ENCODE measurements at regions not wholly inside any gene's neighbourhood (a gene's known extent, or its start where the extent isn't known, plus 50 kb on each side); places are given as distances from the start of the nearest gene placed in this dataset.

- no peak overlapping the region for H3K4me3 ChIP-seq
Observed at GRCh38 chr1:95408507-95409136, 174.6 kb downstream of the RWDD3 start.

GRCh38 chr1:95409276-95409675 lies 175.3 kb downstream of the RWDD3 start:
- Histone ChIP-seq H3K4me1 (replicated peaks in 1 of 2) (peaks cover 23 to 31% of the 10 kb centered on the region in 2 donors), H3K27ac (peak overlapping the region in 1 of 2 donors; percentile 85), H3K4me3 (no peak overlapping the region)
- WGBS, 10 experiments = 0 to 88% (median 15%) methylated on average over 1 of the region's 1 CpG; no CpG with 5 or more reads in 2 of the 10 experiments
- ATAC-seq (replicated peaks in 6 of 8) = no peak
- in situ Hi-C loops (cut with MboI; ENCODE audit: low pct_unique_long_range_greater_than_20kb in 2 of 9, low sequenced_read_pairs in 9 of 9, unreplicated experiment in 9 of 9) = no loop called here

More at GRCh38 chr1:95408507-95409136, 174.6 kb downstream of the RWDD3 start:
- peak in 4 of 8 experiments; percentile 6 to 59 (median 45) for ATAC-seq (replicated peaks in 6 of 8)
- Histone ChIP-seq H3K27ac (peak overlapping the region in 1 of 2 donors; percentile 85), H3K4me1 (replicated peaks in 1 of 2) (peaks cover 23 to 31% of the 10 kb centered on the region in 2 donors)
- WGBS, 10 experiments = 0 to 64% (median 27%) methylated on average over 2 to 4 of the region's 4 CpGs
- in situ Hi-C loops (cut with MboI; ENCODE audit: low pct_unique_long_range_greater_than_20kb in 2 of 9, low sequenced_read_pairs in 9 of 9, unreplicated experiment in 9 of 9) = no loop called here

DNA sequence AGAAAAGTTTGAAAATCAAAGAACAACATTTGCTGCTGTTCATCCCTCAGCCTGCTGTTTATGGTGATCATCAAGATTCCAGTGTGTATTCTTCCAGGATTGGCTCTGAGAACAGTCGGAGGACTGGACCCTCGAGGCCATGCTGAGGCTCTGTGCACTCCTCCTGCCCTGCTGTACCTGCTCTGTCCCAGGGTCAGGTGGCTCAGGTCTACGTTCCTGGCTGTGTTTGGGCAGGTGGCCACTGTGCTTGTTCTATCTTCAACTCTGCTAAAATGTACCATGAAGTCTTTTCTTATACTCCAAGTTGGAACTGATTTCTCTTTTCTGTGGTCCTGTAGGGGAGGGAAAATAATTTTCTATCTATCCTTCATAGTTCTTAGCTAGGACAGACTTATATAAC lies 175.9 kb downstream of the RWDD3 start:
- in situ Hi-C loops (cut with MboI; ENCODE audit: low pct_unique_long_range_greater_than_20kb in 2 of 9, low sequenced_read_pairs in 9 of 9, unreplicated experiment in 9 of 9) = no loop called here
- Histone ChIP-seq H3K4me1 (replicated peaks in 1 of 2) (peaks cover 23 to 31% of the 10 kb centered on the region in 2 donors), H3K4me3 (no peak overlapping the region), H3K27ac (no peak overlapping the region)
- 25 to 100% (median 92%) methylated on average over 2 to 3 of the region's 3 CpGs; no CpG with 5 or more reads in 3 of the 10 experiments for WGBS, 10 experiments
- no peak for ATAC-seq (replicated peaks in 6 of 8)

DNA sequence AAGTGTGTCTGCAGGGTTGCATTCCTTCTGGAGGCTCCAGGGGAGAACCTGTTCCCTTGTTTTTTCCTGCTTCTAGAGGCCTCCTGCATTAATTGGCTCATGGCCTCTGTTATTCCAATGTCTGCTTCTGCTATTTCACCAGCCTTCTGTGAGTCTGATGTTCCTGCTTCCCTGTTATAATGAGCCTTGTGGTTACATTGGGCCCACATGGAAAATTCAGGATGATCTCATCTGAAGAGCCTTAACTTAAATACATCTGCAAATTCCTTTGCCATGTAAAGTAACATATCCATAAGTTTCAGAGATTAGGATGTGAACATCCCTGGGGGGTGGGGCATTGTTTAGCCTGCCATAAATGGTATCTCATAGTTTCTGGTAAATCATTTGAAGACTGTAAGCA lies 181.1 kb downstream of the RWDD3 start:
- ATAC-seq (replicated peaks in 6 of 8) = peak in 2 of 8 experiments; percentile 73 to 79
- in situ Hi-C loops (cut with MboI; ENCODE audit: low pct_unique_long_range_greater_than_20kb in 2 of 9, low sequenced_read_pairs in 9 of 9, unreplicated experiment in 9 of 9) = no loop called here

DNA sequence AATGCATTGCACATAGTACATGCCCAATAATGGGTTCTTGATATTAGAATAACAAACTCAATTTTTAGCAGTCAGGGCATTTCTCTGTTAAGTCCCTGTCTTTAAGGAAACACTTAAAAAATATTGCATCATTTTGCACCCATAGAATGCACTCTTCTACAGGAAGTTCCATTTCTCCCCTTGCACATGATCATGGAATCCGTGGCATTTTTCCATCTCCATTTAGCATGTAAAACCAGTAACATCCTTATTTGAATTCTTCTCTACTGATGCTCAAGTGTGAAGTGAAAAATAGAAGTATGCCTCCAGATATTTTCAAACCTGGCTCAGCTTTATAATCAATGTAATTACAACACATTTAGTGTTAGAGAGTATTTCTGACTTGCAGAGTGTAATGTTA lies 192.8 kb downstream of the RWDD3 start:
- ATAC-seq (replicated peaks in 6 of 8) = no peak
- Histone ChIP-seq H3K27ac (no peak overlapping the region), H3K4me3 (no peak overlapping the region), H3K4me1 (replicated peaks in 1 of 2) (peaks cover 0 to 6% of the 10 kb centered on the region in 2 donors)
- in situ Hi-C loops (cut with MboI; ENCODE audit: low pct_unique_long_range_greater_than_20kb in 2 of 9, low sequenced_read_pairs in 9 of 9, unreplicated experiment in 9 of 9) = no loop called here
- WGBS, 10 experiments = 0 to 88% (median 50%) methylated on average over 1 of the region's 1 CpG; no CpG with 5 or more reads in 1 of the 10 experiments

More for the DNA sequence above, 181.1 kb downstream of the RWDD3 start:
- Histone ChIP-seq H3K27ac (no peak overlapping the region), H3K4me3 (no peak overlapping the region), H3K4me1 (replicated peaks in 1 of 2) (no peaks in the 10 kb centered on the region)

DNA sequence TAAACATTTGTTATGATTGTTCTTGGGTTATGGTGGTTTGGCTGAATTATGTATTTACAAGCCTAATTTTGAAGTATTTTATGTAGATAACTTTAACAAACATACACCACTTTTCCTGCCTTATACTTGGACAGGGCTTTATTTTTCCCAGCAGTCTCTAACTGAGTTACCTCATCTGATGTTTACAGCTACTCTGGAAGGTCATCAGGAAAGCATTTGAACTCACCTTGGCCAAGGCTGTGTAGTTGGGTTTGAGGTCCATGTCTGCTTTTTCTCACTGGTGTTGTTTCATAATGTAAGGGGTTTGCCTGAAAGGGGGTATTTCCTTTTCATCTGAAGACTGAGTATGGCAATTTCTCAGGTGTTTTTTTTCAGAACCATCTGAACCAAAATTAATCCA lies 193.5 kb downstream of the RWDD3 start:
- ATAC-seq (replicated peaks in 6 of 8) = no peak
- Histone ChIP-seq H3K4me1 (replicated peaks in 1 of 2) (peaks cover 0 to 6% of the 10 kb centered on the region in 2 donors), H3K27ac (no peak overlapping the region), H3K4me3 (no peak overlapping the region)
- in situ Hi-C loops (cut with MboI; ENCODE audit: low pct_unique_long_range_greater_than_20kb in 2 of 9, low sequenced_read_pairs in 9 of 9, unreplicated experiment in 9 of 9) = no loop called here

DNA sequence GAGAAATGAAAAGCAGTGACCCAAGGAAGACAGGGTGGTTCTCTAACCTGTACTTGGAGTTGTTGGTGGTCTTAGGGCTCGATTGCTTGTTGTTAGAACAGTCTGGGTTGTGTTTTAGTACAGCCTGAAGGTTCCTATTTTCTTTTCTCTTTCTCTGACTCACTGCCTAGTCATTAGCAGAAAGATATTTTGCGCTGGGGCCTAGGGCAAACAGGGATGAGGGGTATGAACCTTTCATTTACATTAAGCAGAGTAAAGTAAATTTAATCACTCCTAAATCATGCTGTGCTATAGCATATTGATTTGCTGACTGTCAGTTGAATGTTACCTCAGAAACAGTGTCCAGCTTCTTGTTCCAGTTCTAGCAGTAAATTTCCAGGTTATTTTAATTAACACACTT lies 197.2 kb downstream of the RWDD3 start:
- no peak overlapping the region for H3K27ac ChIP-seq
- in situ Hi-C loops (cut with MboI; ENCODE audit: low pct_unique_long_range_greater_than_20kb in 2 of 9, low sequenced_read_pairs in 9 of 9, unreplicated experiment in 9 of 9) = no loop called here
- H3K4me1 ChIP-seq (replicated peaks in 1 of 2) = peaks cover 0 to 6% of the 10 kb centered on the region in 2 donors
- 5 to 89% (median 41%) methylated on average over 1 to 2 of the region's 2 CpGs; no CpG with 5 or more reads in 1 of the 10 experiments for WGBS, 10 experiments
- ATAC-seq (replicated peaks in 6 of 8) = peak in 5 of 8 experiments; percentile 37 to 67 (median 59)
- no peak overlapping the region for H3K4me3 ChIP-seq

DNA sequence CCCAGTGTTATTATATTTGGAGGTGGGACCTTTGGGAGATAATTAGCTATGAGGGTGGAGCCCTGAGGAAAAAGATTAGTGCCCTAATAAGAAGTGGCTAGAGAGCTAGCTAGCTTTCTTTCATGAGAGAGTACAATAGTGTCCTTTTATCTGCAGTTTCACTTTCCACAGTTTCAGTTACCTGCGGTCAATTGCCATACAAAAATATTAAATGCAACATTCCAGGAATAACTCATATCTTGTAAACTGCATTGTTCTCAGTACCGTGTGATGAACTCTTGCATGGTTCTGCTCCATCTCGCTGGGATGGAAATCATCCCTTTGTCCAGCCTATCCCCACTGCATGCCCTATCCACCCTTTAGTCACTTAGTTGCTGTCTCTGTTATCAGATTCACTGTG lies 201.6 kb downstream of the RWDD3 start:
- no peak for ATAC-seq (replicated peaks in 6 of 8)
- H3K27ac ChIP-seq = no peak overlapping the region
- in situ Hi-C loops (cut with MboI; ENCODE audit: low pct_unique_long_range_greater_than_20kb in 2 of 9, low sequenced_read_pairs in 9 of 9, unreplicated experiment in 9 of 9) = no loop called here
- H3K4me1 ChIP-seq (replicated peaks in 1 of 2) = peaks cover under 1 to 6% of the 10 kb centered on the region in 2 donors
- no peak overlapping the region for H3K4me3 ChIP-seq
- WGBS, 10 experiments = 33 to 100% (median 64%) methylated on average over 1 to 3 of the region's 3 CpGs; no CpG with 5 or more reads in 2 of the 10 experiments

GRCh38 chr1:95437011-95437410 lies 203.0 kb downstream of the RWDD3 start:
- in situ Hi-C loops (cut with MboI; ENCODE audit: low pct_unique_long_range_greater_than_20kb in 2 of 9, low sequenced_read_pairs in 9 of 9, unreplicated experiment in 9 of 9) = no loop called here
- WGBS, 10 experiments = 7 to 92% (median 59%) methylated on average over 2 to 3 of the region's 3 CpGs; no CpG with 5 or more reads in 1 of the 10 experiments

DNA sequence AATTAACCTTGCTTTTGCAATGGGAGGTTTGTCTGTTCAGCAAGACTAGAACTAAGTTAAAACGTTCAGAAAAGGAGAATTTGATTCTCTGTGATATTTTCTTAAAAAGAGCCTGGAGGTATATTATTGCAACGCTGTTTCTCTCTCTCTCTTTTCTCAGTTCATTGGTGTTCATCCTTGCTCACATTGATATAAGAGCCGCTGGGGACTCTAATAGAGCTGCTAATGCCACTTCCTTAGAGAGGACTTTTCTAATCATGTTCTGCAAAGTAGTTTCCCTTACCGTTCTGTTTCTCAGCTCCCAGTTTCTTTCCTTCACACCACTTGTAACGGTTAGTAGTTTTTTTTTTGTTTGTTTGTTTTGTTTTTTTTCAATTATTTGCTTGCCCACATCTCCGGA lies 203.8 kb downstream of the RWDD3 start:
- Histone ChIP-seq H3K4me1 (replicated peaks in 1 of 2) (peaks cover 0 to 12% of the 10 kb centered on the region in 2 donors), H3K27ac (no peak overlapping the region), H3K4me3 (no peak overlapping the region)
- no peak for ATAC-seq (replicated peaks in 6 of 8)
- 10 to 84% (median 50%) methylated on average over 3 to 6 of the region's 6 CpGs for WGBS, 10 experiments
- in situ Hi-C loops (cut with MboI; ENCODE audit: low pct_unique_long_range_greater_than_20kb in 2 of 9, low sequenced_read_pairs in 9 of 9, unreplicated experiment in 9 of 9) = no loop called here

More at GRCh38 chr1:95437011-95437410, 203.0 kb downstream of the RWDD3 start:
- no peak overlapping the region for H3K4me3 ChIP-seq
- no peak overlapping the region for H3K27ac ChIP-seq
- peaks cover 0 to 11% of the 10 kb centered on the region in 2 donors for H3K4me1 ChIP-seq (replicated peaks in 1 of 2)
- ATAC-seq (replicated peaks in 6 of 8) = no peak

DNA sequence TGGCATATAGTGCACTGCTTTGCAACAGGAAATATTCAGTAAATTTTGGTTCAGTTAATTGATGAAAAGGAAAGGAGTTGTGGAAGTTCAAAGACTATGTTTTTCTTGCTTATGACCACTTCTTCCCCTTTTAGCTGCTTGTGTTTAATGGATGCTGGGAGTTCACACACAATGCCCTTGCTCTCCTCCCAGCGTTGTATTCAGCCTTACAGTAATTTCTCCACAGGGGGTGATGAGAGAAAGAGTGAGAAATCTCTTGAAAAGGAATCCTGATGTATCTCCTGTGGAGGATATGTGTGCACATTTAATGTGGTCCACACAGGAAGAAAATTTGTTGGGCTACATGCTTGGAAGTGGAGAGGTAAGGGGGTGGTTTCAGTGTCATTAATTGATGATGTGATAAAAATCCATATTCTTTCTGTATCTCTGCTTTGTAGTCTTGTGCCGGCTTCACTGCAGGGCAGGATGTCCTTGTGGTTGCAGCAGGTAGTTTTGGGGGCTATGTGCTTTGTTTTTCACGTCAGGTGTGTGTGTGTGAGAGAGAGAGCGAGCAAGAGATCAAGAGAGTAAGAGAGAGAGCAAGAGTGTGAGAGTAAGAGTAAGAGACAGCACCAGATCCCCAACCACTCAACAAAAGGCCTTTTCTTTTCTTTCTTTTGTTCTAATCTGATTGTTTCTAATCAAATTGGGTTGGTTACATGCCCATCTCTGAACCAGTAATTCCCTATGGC lies 204.4 kb downstream of the RWDD3 start:
- no peak for ATAC-seq (replicated peaks in 6 of 8)
- Histone ChIP-seq H3K4me3 (no peak overlapping the region), H3K4me1 (replicated peaks in 1 of 2) (peaks cover 0 to 12% of the 10 kb centered on the region in 2 donors), H3K27ac (no peak overlapping the region)
- in situ Hi-C loops (cut with MboI; ENCODE audit: low pct_unique_long_range_greater_than_20kb in 2 of 9, low sequenced_read_pairs in 9 of 9, unreplicated experiment in 9 of 9) = no loop called here
- WGBS, 10 experiments = 0 to 82% (median 48%) methylated on average over 1 to 4 of the region's 4 CpGs; no CpG with 5 or more reads in 1 of the 10 experiments

GRCh38 chr1:95440511-95440910 lies 206.5 kb downstream of the RWDD3 start:
- no peak for ATAC-seq (replicated peaks in 6 of 8)
- WGBS, 10 experiments = 0 to 98% (median 76%) methylated on average over 2 to 4 of the region's 4 CpGs
- in situ Hi-C loops (cut with MboI; ENCODE audit: low pct_unique_long_range_greater_than_20kb in 2 of 9, low sequenced_read_pairs in 9 of 9, unreplicated experiment in 9 of 9) = no loop called here

DNA sequence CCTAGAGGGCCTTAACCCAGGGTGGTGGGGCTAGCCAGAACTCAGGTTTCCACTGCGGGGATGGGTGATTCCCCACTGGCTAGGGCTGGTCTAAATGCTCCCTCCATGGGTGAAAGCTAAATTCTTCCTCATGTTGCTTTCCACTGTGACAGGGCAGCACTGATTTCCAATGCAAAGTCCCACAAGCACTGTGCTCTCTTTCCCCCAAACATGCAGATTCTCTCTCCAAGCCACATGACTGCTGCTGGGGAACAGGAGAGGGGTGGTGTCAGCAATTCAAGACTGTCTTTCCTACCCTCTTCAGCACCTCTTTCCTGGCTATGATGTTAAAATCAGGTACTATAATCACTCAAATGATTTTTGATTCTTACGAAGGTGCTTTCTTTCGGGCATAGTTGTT lies 215.5 kb downstream of the RWDD3 start:
- in situ Hi-C loops (cut with MboI; ENCODE audit: low pct_unique_long_range_greater_than_20kb in 2 of 9, low sequenced_read_pairs in 9 of 9, unreplicated experiment in 9 of 9) = no loop called here
- WGBS, 10 experiments = 68 to 100% (median 99%) methylated on average over 2 to 3 of the region's 3 CpGs; no CpG with 5 or more reads in 4 of the 10 experiments
- H3K4me3 ChIP-seq = no peak overlapping the region
- no peaks in the 10 kb centered on the region for H3K4me1 ChIP-seq (replicated peaks in 1 of 2)
- ATAC-seq (replicated peaks in 6 of 8) = peak in 2 of 8 experiments; percentile 66 to 75
- H3K27ac ChIP-seq = no peak overlapping the region

More at GRCh38 chr1:95440511-95440910, 206.5 kb downstream of the RWDD3 start:
- H3K27ac ChIP-seq = no peak overlapping the region
- peaks cover 0 to 12% of the 10 kb centered on the region in 2 donors for H3K4me1 ChIP-seq (replicated peaks in 1 of 2)
- H3K4me3 ChIP-seq = no peak overlapping the region

All from motor neuron (in vitro differentiated cells).